Thoracic aorta (tissue), 2 donors: ENCODE measurements at regions not wholly inside any gene's neighbourhood (a gene's known extent, or its start where the extent isn't known, plus 50 kb on each side); places are given as distances from the start of the nearest gene placed in this dataset.

Source experiments
- ATAC-seq: fragments of 150-250 bp; one replicate; pipeline ENCODE4 v1.8.0; 2017; ENCODE audit warnings: low read depth; ENCODE audit not compliant: insufficient number of reproducible peaks, low FRiP score
- DNase-seq: peaks from one replicate; pipeline ENCODE4 v3.0.0-alpha.2; 2020; ENCODE audit warnings: low spot score
- H3K27ac ChIP-seq, 2 donors: fragments of 200-600 bp; sonication (generic); 1 replicate in 1 of 2; 2 replicates in 1 of 2; pipeline ENCODE4 v1.5.1; 2016; ENCODE audit warnings: mild to moderate bottlenecking in 2 of 2, moderate library complexity in 2 of 2
- H3K27me3 ChIP-seq: fragments of 200-600 bp; sonication (generic); replicated peaks from 2 replicates; pipeline ENCODE4 v1.6.0; 2016; ENCODE audit warnings: mild to moderate bottlenecking; ENCODE audit not compliant: insufficient read depth
- H3K36me3 ChIP-seq: fragments of 200-600 bp; sonication (generic); one replicate; pipeline ENCODE4 v1.5.1; 2016
- H3K4me1 ChIP-seq, 2 donors: fragments of 200-600 bp; sonication (generic); 1 replicate in 1 of 2; 2 replicates in 1 of 2; pipeline versions ENCODE4 v1.5.1 to v1.6.0; 2016; ENCODE audit warnings: low read depth in 2 of 2, mild to moderate bottlenecking in 1 of 2; ENCODE audit not compliant: control insufficient read depth in 1 of 2
- H3K4me3 ChIP-seq: fragments of 200-600 bp; sonication (generic); 2 replicates; pipeline ENCODE4 v1.5.1; 2016; ENCODE audit warnings: mild to moderate bottlenecking
- H3K9me3 ChIP-seq: fragments of 200-600 bp; sonication (generic); 2 replicates; pipeline ENCODE4 v1.5.1; 2016
- TF ChIP-seq, protein P1 (sequence below): fragments of 200-600 bp; sonication (generic); IDR thresholded peaks from one replicate; pipeline ENCODE4 v1.5.1; 2019; ENCODE audit warnings: antibody characterized with exemption

GRCh38 chr14:101183376-101184103, 280.0 kb upstream of the RTL1 start:
- Histone ChIP-seq H3K27me3 (no peaks in the 10 kb centered on the region), H3K36me3 (no peaks in the 10 kb centered on the region), H3K4me1 (no peaks in the 10 kb centered on the region), H3K27ac (no peak overlapping the region), H3K4me3 (no peak overlapping the region), H3K9me3 (no peaks in the 10 kb centered on the region)
- ATAC-seq (no peak), DNase-seq (no peak)
- TF ChIP-seq, protein P1, sequence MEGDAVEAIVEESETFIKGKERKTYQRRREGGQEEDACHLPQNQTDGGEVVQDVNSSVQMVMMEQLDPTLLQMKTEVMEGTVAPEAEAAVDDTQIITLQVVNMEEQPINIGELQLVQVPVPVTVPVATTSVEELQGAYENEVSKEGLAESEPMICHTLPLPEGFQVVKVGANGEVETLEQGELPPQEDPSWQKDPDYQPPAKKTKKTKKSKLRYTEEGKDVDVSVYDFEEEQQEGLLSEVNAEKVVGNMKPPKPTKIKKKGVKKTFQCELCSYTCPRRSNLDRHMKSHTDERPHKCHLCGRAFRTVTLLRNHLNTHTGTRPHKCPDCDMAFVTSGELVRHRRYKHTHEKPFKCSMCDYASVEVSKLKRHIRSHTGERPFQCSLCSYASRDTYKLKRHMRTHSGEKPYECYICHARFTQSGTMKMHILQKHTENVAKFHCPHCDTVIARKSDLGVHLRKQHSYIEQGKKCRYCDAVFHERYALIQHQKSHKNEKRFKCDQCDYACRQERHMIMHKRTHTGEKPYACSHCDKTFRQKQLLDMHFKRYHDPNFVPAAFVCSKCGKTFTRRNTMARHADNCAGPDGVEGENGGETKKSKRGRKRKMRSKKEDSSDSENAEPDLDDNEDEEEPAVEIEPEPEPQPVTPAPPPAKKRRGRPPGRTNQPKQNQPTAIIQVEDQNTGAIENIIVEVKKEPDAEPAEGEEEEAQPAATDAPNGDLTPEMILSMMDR, result no peak

DNA sequence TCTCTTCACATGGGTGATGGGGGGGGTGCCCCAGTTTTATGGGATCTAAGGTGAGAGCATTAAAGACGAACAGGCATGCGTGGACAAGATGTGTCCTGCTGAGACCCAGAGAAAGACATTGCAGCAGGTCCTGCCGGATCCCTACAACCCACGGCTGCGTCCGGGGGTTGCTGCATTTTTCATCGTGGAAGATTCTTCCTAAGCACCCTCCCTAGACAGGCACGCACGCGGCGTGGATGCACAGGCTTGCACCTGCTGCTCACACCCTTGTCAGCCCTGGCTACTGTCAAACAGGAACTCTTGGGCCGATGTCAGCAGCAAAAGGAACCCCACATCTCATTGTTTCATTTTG, 280.6 kb upstream of the RTL1 start:
- Histone ChIP-seq H3K27ac (no peak overlapping the region), H3K9me3 (no peaks in the 10 kb centered on the region), H3K4me3 (no peak overlapping the region), H3K36me3 (no peaks in the 10 kb centered on the region), H3K27me3 (no peaks in the 10 kb centered on the region), H3K4me1 (no peaks in the 10 kb centered on the region)
- TF ChIP-seq, protein P1, result no peak
- ATAC-seq (no peak), DNase-seq (no peak)

DNA sequence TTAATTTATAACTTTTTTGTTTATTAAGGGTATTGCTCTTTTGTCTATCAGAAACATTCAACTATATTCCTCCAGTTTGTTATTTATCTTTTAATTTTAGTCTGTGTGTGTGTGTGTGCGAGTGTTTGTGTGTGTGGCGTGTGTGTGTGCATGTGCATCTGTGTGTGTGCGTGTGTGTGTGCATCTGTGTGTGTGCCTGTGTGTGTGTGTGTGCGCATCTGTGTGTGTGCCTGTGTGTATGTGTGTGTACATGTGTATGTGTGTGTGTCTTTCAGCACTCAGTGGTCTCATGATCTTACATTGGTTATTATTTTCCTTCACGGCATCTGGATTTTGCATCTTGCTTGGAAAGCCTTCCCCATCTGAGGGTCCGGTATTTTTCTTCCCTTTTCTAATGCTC, 281.1 kb upstream of the RTL1 start:
- TF ChIP-seq, protein P1, result no peak
- Histone ChIP-seq H3K4me3 (no peak overlapping the region), H3K27ac (no peak overlapping the region), H3K36me3 (no peaks in the 10 kb centered on the region), H3K4me1 (no peaks in the 10 kb centered on the region), H3K27me3 (no peaks in the 10 kb centered on the region), H3K9me3 (no peaks in the 10 kb centered on the region)
- ATAC-seq (no peak), DNase-seq (no peak)

DNA sequence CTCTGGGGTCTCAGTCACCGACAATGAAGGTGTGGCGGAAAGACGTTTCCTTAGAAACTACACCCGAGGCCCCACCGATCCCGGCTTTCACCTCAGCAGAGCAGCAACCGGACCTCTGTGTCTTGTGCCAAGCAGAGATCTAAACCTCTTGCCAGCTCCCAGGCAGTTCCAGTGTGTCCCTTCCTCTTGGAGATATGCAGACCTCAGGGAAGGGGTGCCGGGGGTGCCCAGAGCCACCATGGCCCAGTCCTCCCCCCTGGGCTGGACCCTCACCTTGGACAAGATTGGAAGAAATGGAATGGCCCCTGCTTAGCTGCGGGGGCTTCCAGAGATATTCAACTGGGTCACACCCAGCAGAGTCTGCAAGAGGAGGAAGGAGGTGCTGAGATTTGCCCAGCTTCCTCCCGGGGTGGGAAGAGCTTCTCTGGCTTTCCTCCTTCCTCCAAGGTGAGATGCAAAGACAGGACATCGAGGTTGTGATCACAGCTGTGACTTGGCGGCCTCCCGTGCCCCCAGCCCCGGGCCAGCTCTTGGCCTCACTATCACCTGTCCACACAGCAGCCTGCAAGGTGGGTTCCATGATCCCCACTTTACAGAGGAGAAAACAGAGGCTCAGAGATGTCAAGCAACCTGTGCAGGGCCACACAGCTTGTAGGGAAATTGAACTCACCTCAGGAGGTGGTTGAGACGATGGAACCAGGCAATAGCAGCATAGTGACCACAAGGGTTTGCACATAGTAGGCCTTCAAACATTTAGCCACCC, 281.7 kb upstream of the RTL1 start:
- ATAC-seq, result no peak
- Histone ChIP-seq H3K27ac (no peak overlapping the region), H3K27me3 (no peaks in the 10 kb centered on the region), H3K4me3 (no peak overlapping the region), H3K9me3 (no peaks in the 10 kb centered on the region), H3K36me3 (no peaks in the 10 kb centered on the region), H3K4me1 (no peaks in the 10 kb centered on the region)
- no peak for DNase-seq
- TF ChIP-seq, protein P1, result no peak

DNA sequence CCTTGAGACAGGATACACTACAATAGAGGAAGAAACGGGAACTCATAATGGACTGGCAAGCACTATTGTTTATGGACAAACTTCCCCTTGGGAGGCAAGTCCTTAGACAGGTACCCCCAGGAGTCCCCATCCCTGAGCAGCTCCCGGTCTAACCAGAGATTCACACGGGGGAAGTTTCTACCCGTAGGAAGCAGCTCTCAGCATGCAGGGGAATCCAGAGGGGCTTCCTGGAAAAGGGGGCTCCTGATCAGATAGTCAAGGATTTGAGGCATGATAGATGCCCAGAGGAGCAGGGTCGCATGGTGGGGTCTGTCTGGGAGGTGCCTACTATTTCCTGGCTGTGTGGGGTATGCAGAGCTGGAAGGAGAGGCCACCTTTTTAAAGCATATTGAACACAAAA, 282.4 kb upstream of the RTL1 start:
- ATAC-seq (no peak), DNase-seq (no peak)
- H3K4me1 ChIP-seq, result no peaks in the 10 kb centered on the region
- H3K27me3 ChIP-seq, result no peaks in the 10 kb centered on the region
- no peaks in the 10 kb centered on the region for H3K9me3 ChIP-seq
- TF ChIP-seq, protein P1, result no peak
- H3K27ac ChIP-seq, result no peak overlapping the region
- no peaks in the 10 kb centered on the region for H3K36me3 ChIP-seq
- H3K4me3 ChIP-seq, result no peak overlapping the region
